ENCODE measurements at regions not wholly inside any gene's neighbourhood (a gene's known extent, or its start where the extent isn't known, plus 50 kb on each side); places are given as distances from the start of the nearest gene placed in this dataset.

DNA sequence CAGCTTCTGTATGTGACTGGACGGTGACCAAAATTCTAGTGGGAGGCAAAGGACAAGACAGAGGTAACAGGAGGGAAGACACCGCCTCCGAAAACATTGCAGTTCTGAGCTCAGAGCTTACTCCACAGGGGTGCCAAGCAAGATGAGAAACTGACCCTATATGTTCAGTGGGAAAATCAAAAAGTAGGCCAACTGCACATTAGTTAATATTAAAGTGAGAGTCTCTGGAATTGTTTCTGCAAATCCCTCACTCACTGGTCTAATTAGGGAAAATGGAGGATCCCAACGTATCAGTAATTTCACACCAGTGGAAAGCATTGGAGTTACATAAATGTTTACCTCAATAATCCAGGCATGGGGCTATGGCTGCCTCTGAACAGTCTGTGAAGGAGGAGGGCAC, 313.3 kb upstream of the KCNH8 start:
- Histone ChIP-seq H3K4me3 (ENCODE audit: insufficient read depth, low read length) (no peak overlapping the region), H3K36me3 (ENCODE audit: insufficient read depth, low read length) (no peaks in the 10 kb centered on the region), H3K27me3 (ENCODE audit: insufficient read depth, low read length) (no peaks in the 10 kb centered on the region), H4K20me1 (ENCODE audit: insufficient read depth, low read length) (no peaks in the 10 kb centered on the region), H3K79me2 (ENCODE audit: insufficient read depth, low read length) (no peaks in the 10 kb centered on the region), H3K9me3 (ENCODE audit: low read depth, low read length) (no peaks in the 10 kb centered on the region), H3K4me1 (ENCODE audit: insufficient read depth, low read length) (no peaks in the 10 kb centered on the region), H3K4me2 (ENCODE audit: insufficient read depth, low read length) (no peak overlapping the region), H3K27ac (ENCODE audit: low read depth, low read length) (no peak overlapping the region), H2AFZ (ENCODE audit: low read length) (no peak overlapping the region)
- TF ChIP-seq, protein P1, sequence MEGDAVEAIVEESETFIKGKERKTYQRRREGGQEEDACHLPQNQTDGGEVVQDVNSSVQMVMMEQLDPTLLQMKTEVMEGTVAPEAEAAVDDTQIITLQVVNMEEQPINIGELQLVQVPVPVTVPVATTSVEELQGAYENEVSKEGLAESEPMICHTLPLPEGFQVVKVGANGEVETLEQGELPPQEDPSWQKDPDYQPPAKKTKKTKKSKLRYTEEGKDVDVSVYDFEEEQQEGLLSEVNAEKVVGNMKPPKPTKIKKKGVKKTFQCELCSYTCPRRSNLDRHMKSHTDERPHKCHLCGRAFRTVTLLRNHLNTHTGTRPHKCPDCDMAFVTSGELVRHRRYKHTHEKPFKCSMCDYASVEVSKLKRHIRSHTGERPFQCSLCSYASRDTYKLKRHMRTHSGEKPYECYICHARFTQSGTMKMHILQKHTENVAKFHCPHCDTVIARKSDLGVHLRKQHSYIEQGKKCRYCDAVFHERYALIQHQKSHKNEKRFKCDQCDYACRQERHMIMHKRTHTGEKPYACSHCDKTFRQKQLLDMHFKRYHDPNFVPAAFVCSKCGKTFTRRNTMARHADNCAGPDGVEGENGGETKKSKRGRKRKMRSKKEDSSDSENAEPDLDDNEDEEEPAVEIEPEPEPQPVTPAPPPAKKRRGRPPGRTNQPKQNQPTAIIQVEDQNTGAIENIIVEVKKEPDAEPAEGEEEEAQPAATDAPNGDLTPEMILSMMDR (IDR thresholded peaks at IDR 0.05; ENCODE audit: extremely low read depth, low read depth, low read length), result no peak
- no peak for DNase-seq (ENCODE audit: insufficient read length, low spot score, missing footprints)

DNA sequence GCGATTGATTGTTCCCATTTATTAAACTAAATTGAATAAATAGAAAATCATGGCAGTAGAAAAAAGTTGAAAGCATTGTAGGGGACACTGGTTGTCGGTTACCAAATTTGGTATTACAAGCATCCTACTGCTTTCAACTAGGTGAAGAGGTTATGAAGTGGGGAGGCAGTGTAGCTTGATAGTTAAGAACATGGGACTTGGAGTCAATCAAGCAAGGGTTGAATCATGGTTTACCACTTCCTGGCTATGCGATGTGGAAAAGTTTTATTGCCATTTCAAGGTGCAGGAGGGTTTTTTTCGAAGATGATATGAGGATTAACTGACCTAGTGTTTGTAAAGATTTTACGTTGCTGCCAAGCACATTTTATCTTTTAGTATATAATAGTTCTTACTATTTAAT, 318.2 kb upstream of the KCNH8 start:
- Histone ChIP-seq H3K27me3 (ENCODE audit: insufficient read depth, low read length) (no peaks in the 10 kb centered on the region), H3K79me2 (ENCODE audit: insufficient read depth, low read length) (no peaks in the 10 kb centered on the region), H3K4me2 (ENCODE audit: insufficient read depth, low read length) (no peak overlapping the region), H4K20me1 (ENCODE audit: insufficient read depth, low read length) (no peaks in the 10 kb centered on the region), H3K27ac (ENCODE audit: low read depth, low read length) (no peak overlapping the region), H3K4me3 (ENCODE audit: insufficient read depth, low read length) (no peak overlapping the region), H3K9me3 (ENCODE audit: low read depth, low read length) (no peaks in the 10 kb centered on the region), H2AFZ (ENCODE audit: low read length) (no peak overlapping the region), H3K4me1 (ENCODE audit: insufficient read depth, low read length) (no peaks in the 10 kb centered on the region), H3K36me3 (ENCODE audit: insufficient read depth, low read length) (no peaks in the 10 kb centered on the region)
- no peak for DNase-seq (ENCODE audit: insufficient read length, low spot score, missing footprints)
- TF ChIP-seq, protein P1 (IDR thresholded peaks at IDR 0.05; ENCODE audit: extremely low read depth, low read depth, low read length), result no peak

DNA sequence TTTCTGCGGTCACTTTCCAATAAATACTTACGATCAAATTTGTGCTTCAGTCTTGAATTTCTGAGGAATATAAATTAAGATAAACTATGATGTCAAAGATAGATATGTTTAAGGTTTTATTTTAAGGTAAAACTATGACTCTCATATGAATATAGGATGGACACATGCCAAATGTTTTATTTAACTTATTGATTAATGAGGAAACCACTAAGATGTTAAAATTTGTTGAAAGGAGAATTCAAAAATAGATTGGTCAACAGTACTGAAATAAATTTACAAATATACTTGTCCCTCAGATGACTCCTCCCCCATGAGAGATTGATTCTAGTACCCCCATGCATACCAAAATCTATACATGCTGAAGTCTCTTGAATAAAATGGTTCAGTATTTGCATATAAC, 319.7 kb upstream of the KCNH8 start:
- no peak overlapping the region for H2AFZ ChIP-seq (ENCODE audit: low read length)
- DNase-seq (ENCODE audit: insufficient read length, low spot score, missing footprints), result no peak
- TF ChIP-seq, protein P1 (IDR thresholded peaks at IDR 0.05; ENCODE audit: extremely low read depth, low read depth, low read length), result no peak
- no peaks in the 10 kb centered on the region for H3K4me1 ChIP-seq (ENCODE audit: insufficient read depth, low read length)
- H3K27me3 ChIP-seq (ENCODE audit: insufficient read depth, low read length), result no peaks in the 10 kb centered on the region
- H3K27ac ChIP-seq (ENCODE audit: low read depth, low read length), result no peak overlapping the region
- no peaks in the 10 kb centered on the region for H3K79me2 ChIP-seq (ENCODE audit: insufficient read depth, low read length)
- no peaks in the 10 kb centered on the region for H4K20me1 ChIP-seq (ENCODE audit: insufficient read depth, low read length)
- no peaks in the 10 kb centered on the region for H3K9me3 ChIP-seq (ENCODE audit: low read depth, low read length)
- H3K4me3 ChIP-seq (ENCODE audit: insufficient read depth, low read length), result no peak overlapping the region
- no peak overlapping the region for H3K4me2 ChIP-seq (ENCODE audit: insufficient read depth, low read length)
- no peaks in the 10 kb centered on the region for H3K36me3 ChIP-seq (ENCODE audit: insufficient read depth, low read length)

DNA sequence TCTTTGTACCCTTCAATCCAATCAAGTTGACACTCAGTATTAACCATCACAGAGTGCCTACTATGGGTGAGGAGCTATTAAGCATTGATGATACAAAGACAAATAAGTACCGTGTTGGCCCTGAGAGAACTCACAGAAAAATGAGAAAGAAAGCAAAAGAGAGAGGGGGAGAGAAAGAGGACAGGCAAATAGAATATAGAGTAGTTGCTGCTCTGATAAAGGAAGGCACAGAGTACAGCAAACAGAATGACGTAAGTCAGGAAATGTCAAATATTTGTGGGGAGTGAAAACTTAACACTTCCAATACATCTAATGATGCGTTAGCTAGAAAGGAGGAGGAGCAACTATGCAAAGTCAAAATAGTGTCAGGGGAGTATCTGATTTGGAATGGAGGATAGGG, 320.6 kb upstream of the KCNH8 start:
- Histone ChIP-seq H3K4me3 (ENCODE audit: insufficient read depth, low read length) (no peak overlapping the region), H3K4me2 (ENCODE audit: insufficient read depth, low read length) (no peak overlapping the region), H3K9me3 (ENCODE audit: low read depth, low read length) (no peaks in the 10 kb centered on the region), H4K20me1 (ENCODE audit: insufficient read depth, low read length) (no peaks in the 10 kb centered on the region), H3K79me2 (ENCODE audit: insufficient read depth, low read length) (no peaks in the 10 kb centered on the region), H2AFZ (ENCODE audit: low read length) (no peak overlapping the region), H3K27me3 (ENCODE audit: insufficient read depth, low read length) (no peaks in the 10 kb centered on the region), H3K36me3 (ENCODE audit: insufficient read depth, low read length) (no peaks in the 10 kb centered on the region), H3K4me1 (ENCODE audit: insufficient read depth, low read length) (no peaks in the 10 kb centered on the region), H3K27ac (ENCODE audit: low read depth, low read length) (no peak overlapping the region)
- TF ChIP-seq, protein P1 (IDR thresholded peaks at IDR 0.05; ENCODE audit: extremely low read depth, low read depth, low read length), result no peak
- no peak for DNase-seq (ENCODE audit: insufficient read length, low spot score, missing footprints)

Measured in osteoblast (primary cell).